K562 (cell line): ENCODE measurements at regions not wholly inside any gene's neighbourhood (a gene's known extent, or its start where the extent isn't known, plus 50 kb on each side); places are given as distances from the start of the nearest gene placed in this dataset.

Source experiments
- ATAC-seq: fragments of 200-7000 bp; cut with Tn5 transposase; 3 replicates; pipeline ENCODE4 v1.9.1; 2020; ENCODE audit warnings: moderate library complexity
- BruUV-seq: library from RNA; stranded (reverse); fragments of 400-500 nt; replicated peaks from 2 replicates; lab custom pipeline; 2021; lab: Mats Ljungman, UMichigan
- CTCF ChIA-PET: fragments of 300-600 bp; formaldehyde crosslinking; extraction: SDS; loops from one replicate; lab custom pipeline; 2021; ENCODE audit warnings: low intra/inter-chr PET ratio; lab: Yijun Ruan, JAX
- POLR2A ChIA-PET: fragments of 300-600, 350-650 bp; sonication (Branson Sonifier 250); formaldehyde crosslinking; extraction: SDS; loops from one replicate; lab custom pipeline; 2021; ENCODE audit warnings: antibody characterized with exemption, inconsistent platforms; lab: Yijun Ruan, JAX
- DNase-seq, 4 experiments: peaks; one replicate each; pipeline versions ENCODE4 v3.0.0 to v3.0.0-alpha.2; 2011 to 2018; ENCODE audit warnings: low spot score in 3 of 4, mixed read lengths in 3 of 4; ENCODE audit errors: extremely low read depth in 1 of 4
- FAIRE-seq: peaks from 2 replicates; lab custom pipeline; 2011; peaks lifted over from hg19 to GRCh38; lab: Jason Lieb, UNC
- H2AFZ ChIP-seq: 2 replicates; pipeline ENCODE4 v1.6.0; 2011; ENCODE audit warnings: low read depth, low read length, control low read depth, inconsistent platforms
- H3K27ac ChIP-seq: fragments of 200-600 bp; 3 replicates; pipeline ENCODE4 v1.8.0; 2011; ENCODE audit warnings: low read depth, mild to moderate bottlenecking, control low read depth, inconsistent platforms, low read length, moderate library complexity, mixed read lengths; ENCODE audit errors: extremely low read depth
- H3K27me3 ChIP-seq, 2 experiments: fragments of 300-600 bp in 1 of 2; 2 replicates in 1 of 2; 3 replicates in 1 of 2; pipeline versions ENCODE4 v1.6.0 to v1.8.0; 2011; ENCODE audit warnings: inconsistent platforms in 2 of 2, low read length in 2 of 2, mild to moderate bottlenecking in 1 of 2, mixed read lengths in 1 of 2, moderate library complexity in 1 of 2; ENCODE audit not compliant: control insufficient read depth in 2 of 2, insufficient read depth in 2 of 2
- H3K36me3 ChIP-seq: fragments of 300-600 bp; 3 replicates; pipeline ENCODE4 v1.8.0; 2011; ENCODE audit warnings: mild to moderate bottlenecking, low read length, inconsistent platforms; ENCODE audit not compliant: control insufficient read depth, insufficient read depth
- H3K4me1 ChIP-seq, 2 experiments: fragments of 200-600 bp in 1 of 2; replicated peaks in 1 of 2; 2 replicates in 1 of 2; 3 replicates in 1 of 2; pipeline versions ENCODE4 v1.5.1 to v1.8.0; 2011; ENCODE audit warnings: inconsistent platforms in 2 of 2, low read length in 2 of 2, mild to moderate bottlenecking in 1 of 2, mixed read lengths in 1 of 2, moderate library complexity in 1 of 2; ENCODE audit not compliant: control insufficient read depth in 2 of 2, insufficient read depth in 2 of 2
- H3K4me2 ChIP-seq: 2 replicates; pipeline ENCODE4 v1.6.1; 2011; ENCODE audit warnings: low read length, control low read depth, inconsistent platforms, mixed read lengths; ENCODE audit not compliant: insufficient read depth
- H3K4me3 ChIP-seq: fragments of 200-600 bp; sonication (generic), shearing (Covaris generic); 2 replicates; pipeline ENCODE4 v1.5.1; 2016; ENCODE audit warnings: control low read depth, inconsistent platforms
- H3K79me2 ChIP-seq: fragments of 200-600 bp; 3 replicates; pipeline ENCODE4 v1.8.0; 2011; ENCODE audit warnings: low read length, inconsistent platforms; ENCODE audit not compliant: control insufficient read depth, insufficient read depth
- H3K9ac ChIP-seq, 2 experiments: 2 replicates each; pipeline versions ENCODE4 v1.6.0 to v1.6.1; 2011; ENCODE audit warnings: low read depth in 2 of 2, low read length in 2 of 2, control low read depth in 1 of 2, inconsistent platforms in 1 of 2, mild to moderate bottlenecking in 1 of 2, mixed read lengths in 1 of 2; ENCODE audit not compliant: insufficient read depth in 1 of 2
- H3K9me1 ChIP-seq: one replicate; pipeline ENCODE4 v1.6.0; 2011; ENCODE audit warnings: inconsistent platforms, mild to moderate bottlenecking, low read length, moderate library complexity; ENCODE audit not compliant: control insufficient read depth, insufficient read depth
- H3K9me3 ChIP-seq: replicated peaks from 2 replicates; pipeline ENCODE4 v1.5.1; 2011; ENCODE audit warnings: low read depth, low read length, inconsistent platforms; ENCODE audit not compliant: control insufficient read depth, insufficient read depth
- H4K20me1 ChIP-seq: replicated peaks from 2 replicates; pipeline ENCODE4 v1.6.1; 2011; ENCODE audit warnings: low read length, inconsistent platforms, mixed read lengths; ENCODE audit not compliant: control insufficient read depth, insufficient read depth
- CBFA2T3 ChIP-seq: fragments of 450-650 bp; IDR thresholded peaks from 2 replicates; pipeline ENCODE4 v1.6.1; 2017
- CBX1 ChIP-seq: sonication (generic); IDR thresholded peaks from 2 replicates; pipeline ENCODE4 v1.6.1; 2016; ENCODE audit warnings: antibody characterized with exemption, low read depth, mild to moderate bottlenecking
- DPF2 ChIP-seq: fragments of 450-650 bp; IDR thresholded peaks from 2 replicates; pipeline ENCODE4 v1.6.1; 2016
- ELF2 ChIP-seq: fragments of 250-450 bp; sonication (Bioruptor Pico); IDR thresholded peaks from 2 replicates; pipeline ENCODE4 v1.5.0; 2021; ENCODE audit warnings: mild to moderate bottlenecking
- FOXA1 ChIP-seq: fragments of 450-650 bp; IDR thresholded peaks from 2 replicates; pipeline ENCODE4 v1.6.1; 2016; ENCODE audit warnings: mild to moderate bottlenecking, borderline replicate concordance
- HMGN3 ChIP-seq: IDR thresholded peaks from 2 replicates; pipeline ENCODE4 v1.6.1; 2011; ENCODE audit warnings: borderline replicate concordance, low read depth, mild to moderate bottlenecking, mixed read lengths, low read length; ENCODE audit not compliant: insufficient read length; ENCODE audit errors: extremely low read depth
- ID3 ChIP-seq, 2 experiments: fragments of 250-450 bp in 1 of 2; fragments of 450-650 bp in 1 of 2; sonication (Bioruptor Pico) in 1 of 2; IDR thresholded peaks; 2 replicates each; pipeline versions ENCODE4 v1.6.1 to v1.8.0; 2016 to 2021; ENCODE audit warnings: mild to moderate bottlenecking in 2 of 2, moderate library complexity in 2 of 2, missing compliant biosample characterization in 1 of 2, missing genetic modification characterization in 1 of 2
- ILF3 ChIP-seq: fragments of 450-650 bp; IDR thresholded peaks from 2 replicates; pipeline ENCODE4 v1.6.1; 2018; ENCODE audit warnings: antibody characterized with exemption, mild to moderate bottlenecking, moderate library complexity, borderline replicate concordance
- KDM2B ChIP-seq: fragments of 250-450 bp; sonication (Bioruptor Pico); IDR thresholded peaks from 2 replicates; pipeline ENCODE4 v1.8.0; 2021; ENCODE audit warnings: mild to moderate bottlenecking, moderate library complexity
- MEIS2 ChIP-seq: fragments of 450-650 bp; IDR thresholded peaks from 2 replicates; pipeline ENCODE4 v1.6.1; 2014; ENCODE audit warnings: mild to moderate bottlenecking; ENCODE audit not compliant: partially characterized antibody
- NKRF ChIP-seq: fragments of 450-650 bp; IDR thresholded peaks from 2 replicates; pipeline ENCODE4 v1.6.1; 2016; ENCODE audit warnings: borderline replicate concordance
- PKNOX1 ChIP-seq: fragments of 450-650 bp; IDR thresholded peaks from 2 replicates; pipeline ENCODE4 v1.6.1; 2016
- RBM39 ChIP-seq: fragments of 200-400 bp; formaldehyde crosslinking; optimal IDR thresholded peaks from 2 replicates; pipeline ENCODE3; 2018; ENCODE audit warnings: low read depth, low read length
- RNF2 ChIP-seq: sonication (generic); IDR thresholded peaks from 2 replicates; pipeline ENCODE4 v1.6.1; 2016
- TFAM ChIP-seq: fragments of 250-450 bp; sonication (Bioruptor Pico); conservative IDR thresholded peaks from 2 replicates; pipeline ENCODE4 v1.5.0; 2021; ENCODE audit warnings: mild to moderate bottlenecking, moderate library complexity
- ZC3H4 ChIP-seq: sonication (generic); formaldehyde crosslinking; IDR thresholded peaks from 2 replicates; pipeline ENCODE4 v1.9.0; 2021; ENCODE audit warnings: missing genetic modification reagents, borderline replicate concordance
- WGBS: fragments of 100-300 bp; shearing (Covaris generic); methylation state at CpG from one replicate; pipeline ENCODE4 v1.1.6; 2016; ENCODE audit warnings: low coverage, mixed read lengths; ENCODE audit not compliant: insufficient coverage; ENCODE audit errors: missing lambda C conversion rate; 5-methylcytosine and 5-hydroxymethylcytosine counted together
- in situ Hi-C: fragments of 300-500 bp; cut with MboI; formaldehyde crosslinking; loops from 4 replicates; pipeline ENCODE4 v1.15.0; 2018; ENCODE audit warnings: inconsistent platforms, mixed read lengths
- intact Hi-C: fragments of 100-400 bp; cut with micrococcal nuclease; formaldehyde crosslinking; loops from 2 replicates; pipeline ENCODE4 v1.14.2; 2022

GRCh38 chr1:229844675-229845074 is 218.6 kb downstream of the URB2 start:
- H3K79me2 ChIP-seq = no peaks in the 10 kb centered on the region
- H3K4me3 ChIP-seq = no peak overlapping the region
- intact Hi-C loops = loop anchor here (2.0 to 10.0 kb wide), 3 partner anchors 127 to 458 kb away; no protein-coding TSS in a partner anchor
- no peaks in the 10 kb centered on the region for H3K36me3 ChIP-seq
- H3K27me3 ChIP-seq = peaks cover 2 to 20% of the 10 kb centered on the region in 2 experiments; a peak in 3 of 5 replicates
- 0 out of 2 replicates have a peak, but pooled peaks cover 2% of the 10 kb centered on the region for H4K20me1 ChIP-seq
- FAIRE-seq (no peak), ATAC-seq (no peak; the same call in 1 of the 3 replicates), DNase-seq (peak in 1 of 4 experiments; percentile 14)
- no peak overlapping the region for H3K4me2 ChIP-seq
- H2AFZ ChIP-seq = no peak overlapping the region
- H3K4me1 ChIP-seq = no peaks in the 10 kb centered on the region
- BruUV-seq = no TSS peak
- H3K9ac ChIP-seq = no peak overlapping the region
- no peak overlapping the region for H3K27ac ChIP-seq
- ChIA-PET CTCF (no interaction called here), POLR2A (interaction anchor here (0.7 kb wide), 1 partner anchor 868 kb away, joined by 3 read pairs; no protein-coding TSS in a partner anchor)
- under 1% methylated on average over 6 of the region's 6 CpGs for WGBS
- H3K9me1 ChIP-seq = no peaks in the 10 kb centered on the region
- H3K9me3 ChIP-seq = no peaks in the 10 kb centered on the region
- in situ Hi-C loops = no loop called here
- TF ChIP-seq ILF3 = no peak
- TF ChIP-seq HMGN3 = no peak
- no peak for TF ChIP-seq RBM39
- no peak for TF ChIP-seq KDM2B (CRISPR knock-in tag)
- TF ChIP-seq CBFA2T3 = peak; percentile 14; the same call in 1 of the 2 replicates
- TF ChIP-seq PKNOX1 = peak; percentile 41
- no peak for TF ChIP-seq FOXA1
- TF ChIP-seq RNF2 = no peak
- no peak for TF ChIP-seq ID3 (CRISPR knock-in tag; IDR thresholded peaks at IDR 0.05)
- no peak for TF ChIP-seq ID3 (tag; IDR thresholded peaks at IDR 0.05)
- no peak for TF ChIP-seq DPF2
- no peak for TF ChIP-seq NKRF
- no peak for TF ChIP-seq CBX1
- no peak for TF ChIP-seq ELF2 (CRISPR knock-in tag)
- TF ChIP-seq ZC3H4 = no peak
- peak; percentile 79 for TF ChIP-seq MEIS2
- no peak for TF ChIP-seq TFAM (CRISPR knock-in tag)
